Activated naive CD4-positive, alpha-beta T cell treated with anti-CD3 and anti-CD28 coated beads, Interleukin-2, amount 10 ng/mL, durations not matched to agents 7 days and 5 days (primary cell): ENCODE measurements at regions not wholly inside any gene's neighbourhood (a gene's known extent, or its start where the extent isn't known, plus 50 kb on each side); places are given as distances from the start of the nearest gene placed in this dataset.

Source experiments
- CTCF ChIA-PET: fragments of 350-600 bp; sonication (Branson Sonifier 250); formaldehyde crosslinking; loops from one replicate; lab custom pipeline; 2021; ENCODE audit warnings: antibody characterized with exemption; lab: Charles Lee
- DNase-seq: peaks from one replicate; pipeline ENCODE4 v3.0.0-alpha.2; 2020
- H3K27ac Mint-ChIP-seq: one replicate; pipeline ENCODE4 v1.8.0; 2021; ENCODE audit warnings: mild to moderate bottlenecking, moderate library complexity, mixed read lengths
- H3K27me3 Mint-ChIP-seq: one replicate; pipeline ENCODE4 v1.8.0; 2021; ENCODE audit warnings: mild to moderate bottlenecking, mixed read lengths
- H3K36me3 Mint-ChIP-seq: one replicate; pipeline ENCODE4 v1.8.0; 2021; ENCODE audit warnings: mixed read lengths
- H3K4me1 Mint-ChIP-seq: one replicate; pipeline ENCODE4 v1.8.0; 2021; ENCODE audit warnings: mixed read lengths
- H3K4me3 Mint-ChIP-seq: one replicate; pipeline ENCODE4 v1.8.0; 2021; ENCODE audit warnings: mild to moderate bottlenecking, moderate library complexity, mixed read lengths
- H3K9me3 Mint-ChIP-seq: one replicate; pipeline ENCODE4 v1.8.0; 2021; ENCODE audit warnings: mixed read lengths

- Mint-ChIP-seq H3K4me1 (no peaks in the 10 kb centered on the region), H3K9me3 (no peaks in the 10 kb centered on the region), H3K27me3 (no peaks in the 10 kb centered on the region), H3K4me3 (no peak overlapping the region), H3K36me3 (no peaks in the 10 kb centered on the region), H3K27ac (no peak overlapping the region)
- no peak for DNase-seq
- CTCF ChIA-PET = no interaction called here
These were observed 92.9 kb downstream of the TXNL1 start for GRCh38 chr18:56545464-56545863.

GRCh38 chr18:56542476-56542875 lies 95.9 kb downstream of the TXNL1 start:
- CTCF ChIA-PET = no interaction called here
- no peaks in the 10 kb centered on the region for H3K36me3 Mint-ChIP-seq
- H3K9me3 Mint-ChIP-seq = no peaks in the 10 kb centered on the region
- H3K4me1 Mint-ChIP-seq = no peaks in the 10 kb centered on the region
- no peak for DNase-seq
- peaks cover 3% of the 10 kb centered on the region for H3K27me3 Mint-ChIP-seq
- no peak overlapping the region for H3K4me3 Mint-ChIP-seq
- no peak overlapping the region for H3K27ac Mint-ChIP-seq

DNA sequence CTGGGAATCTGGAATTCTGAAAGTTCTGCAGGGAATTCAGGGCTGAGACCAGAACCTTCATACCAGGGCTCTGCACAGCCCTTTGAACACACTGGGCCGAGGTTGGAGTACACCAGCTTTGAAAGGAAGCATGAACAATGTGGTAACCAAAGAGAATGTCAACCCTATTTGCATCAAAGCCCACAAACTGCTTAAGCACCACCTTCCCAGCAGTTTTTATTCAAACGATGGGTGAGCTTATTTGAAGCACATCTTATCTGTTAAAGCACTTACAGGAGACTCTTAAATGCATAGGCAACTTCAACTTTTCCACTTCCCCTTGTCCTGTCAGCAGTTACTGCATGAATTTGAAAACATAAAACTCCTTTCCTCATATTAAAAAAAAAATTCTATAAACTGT lies 96.6 kb downstream of the TXNL1 start:
- CTCF ChIA-PET = no interaction called here
- H3K27me3 Mint-ChIP-seq = peaks cover 3% of the 10 kb centered on the region
- H3K27ac Mint-ChIP-seq = no peak overlapping the region
- H3K36me3 Mint-ChIP-seq = no peaks in the 10 kb centered on the region
- H3K9me3 Mint-ChIP-seq = no peaks in the 10 kb centered on the region
- H3K4me3 Mint-ChIP-seq = no peak overlapping the region
- no peak for DNase-seq
- H3K4me1 Mint-ChIP-seq = no peaks in the 10 kb centered on the region

GRCh38 chr18:56541340-56541739 lies 97.1 kb downstream of the TXNL1 start:
- DNase-seq = no peak
- Mint-ChIP-seq H3K4me1 (no peaks in the 10 kb centered on the region), H3K4me3 (no peak overlapping the region), H3K36me3 (no peaks in the 10 kb centered on the region), H3K27me3 (peaks cover 3% of the 10 kb centered on the region), H3K9me3 (no peaks in the 10 kb centered on the region), H3K27ac (no peak overlapping the region)
- CTCF ChIA-PET = no interaction called here

GRCh38 chr18:56538746-56539145 lies 99.6 kb downstream of the TXNL1 start:
- H3K36me3 Mint-ChIP-seq = no peaks in the 10 kb centered on the region
- H3K4me1 Mint-ChIP-seq = no peaks in the 10 kb centered on the region
- no peak overlapping the region for H3K27ac Mint-ChIP-seq
- DNase-seq = no peak
- no peaks in the 10 kb centered on the region for H3K9me3 Mint-ChIP-seq
- no peak overlapping the region for H3K4me3 Mint-ChIP-seq
- peaks cover 3% of the 10 kb centered on the region for H3K27me3 Mint-ChIP-seq
- CTCF ChIA-PET = no interaction called here

GRCh38 chr18:56532176-56532840 lies 106.1 kb downstream of the TXNL1 start:
- Mint-ChIP-seq H3K27ac (no peak overlapping the region), H3K36me3 (no peaks in the 10 kb centered on the region), H3K4me1 (no peaks in the 10 kb centered on the region), H3K4me3 (no peak overlapping the region), H3K27me3 (no peaks in the 10 kb centered on the region), H3K9me3 (no peaks in the 10 kb centered on the region)
- no peak for DNase-seq
- CTCF ChIA-PET = no interaction called here

- no peak overlapping the region for H3K4me3 Mint-ChIP-seq
- CTCF ChIA-PET = no interaction called here
- no peaks in the 10 kb centered on the region for H3K4me1 Mint-ChIP-seq
- H3K27ac Mint-ChIP-seq = no peak overlapping the region
- H3K36me3 Mint-ChIP-seq = no peaks in the 10 kb centered on the region
- peaks cover 3% of the 10 kb centered on the region for H3K9me3 Mint-ChIP-seq
- no peak for DNase-seq
- H3K27me3 Mint-ChIP-seq = no peaks in the 10 kb centered on the region
These were observed 115.6 kb downstream of the TXNL1 start for GRCh38 chr18:56522816-56523215.

DNA sequence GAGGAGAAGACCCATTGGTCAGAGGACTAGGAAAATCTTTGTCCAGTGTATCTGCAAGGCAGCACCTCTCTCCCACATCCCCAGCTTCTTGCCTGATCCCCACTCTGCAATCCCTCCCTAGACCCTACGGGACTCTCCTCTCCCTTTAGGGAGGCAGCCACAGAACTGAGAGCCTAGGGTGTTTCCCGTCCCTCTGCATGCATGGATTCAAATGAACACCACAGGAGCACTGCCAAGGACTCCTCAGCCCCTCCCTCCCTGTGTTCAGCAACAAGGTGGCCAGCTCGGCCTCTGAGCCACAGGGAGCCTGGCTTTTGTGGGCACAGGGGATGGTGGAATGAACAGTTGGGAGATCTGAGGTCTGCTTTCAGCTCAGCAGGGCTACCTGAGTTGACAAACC lies 117.1 kb downstream of the TXNL1 start:
- Mint-ChIP-seq H3K9me3 (peaks cover 3% of the 10 kb centered on the region), H3K4me3 (no peak overlapping the region), H3K36me3 (no peaks in the 10 kb centered on the region), H3K27ac (no peak overlapping the region), H3K27me3 (no peaks in the 10 kb centered on the region), H3K4me1 (no peaks in the 10 kb centered on the region)
- DNase-seq = no peak
- CTCF ChIA-PET = no interaction called here

DNA sequence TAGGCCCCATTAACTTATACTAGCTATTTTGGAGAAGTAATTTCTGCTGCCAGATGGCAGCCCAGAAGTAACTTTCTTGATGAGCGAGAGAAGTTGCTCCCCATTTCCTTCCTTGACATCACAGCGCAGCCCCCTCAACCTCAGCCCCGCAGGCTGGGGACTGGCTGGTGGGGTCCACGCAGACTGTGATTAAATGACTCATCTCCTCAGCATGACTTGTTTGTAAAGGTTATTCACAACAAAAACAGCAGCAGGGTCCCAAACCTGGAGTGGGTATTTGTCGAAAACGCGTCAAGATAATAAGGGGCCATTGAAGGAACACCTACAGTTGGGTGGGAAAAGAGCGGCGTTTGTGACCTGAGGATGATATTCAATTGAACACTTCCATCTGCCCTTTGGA lies 120.6 kb downstream of the TXNL1 start:
- Mint-ChIP-seq H3K9me3 (no peaks in the 10 kb centered on the region), H3K27ac (no peak overlapping the region)
- no peak for DNase-seq

DNA sequence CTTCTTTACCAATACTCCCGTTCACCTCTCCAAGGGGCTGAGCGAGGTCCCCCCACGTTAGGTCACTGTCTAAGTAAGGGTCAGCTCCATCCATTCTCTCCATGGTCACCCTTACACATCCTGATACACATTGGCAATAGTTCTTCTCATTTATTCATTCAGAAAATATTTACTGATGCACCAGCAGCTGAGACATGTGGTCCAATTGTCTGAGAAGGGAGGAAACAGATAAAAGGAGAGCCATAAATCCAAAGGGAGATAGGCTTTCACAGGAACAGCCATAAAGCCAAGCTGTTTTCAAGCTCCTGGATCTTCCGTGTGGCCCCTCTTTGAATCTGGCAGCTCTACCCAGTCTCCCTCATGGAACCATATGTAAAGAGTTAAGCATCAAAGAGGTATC lies 121.2 kb downstream of the TXNL1 start:
- H3K4me3 Mint-ChIP-seq = no peak overlapping the region
- no peaks in the 10 kb centered on the region for H3K27me3 Mint-ChIP-seq
- no peaks in the 10 kb centered on the region for H3K9me3 Mint-ChIP-seq
- H3K4me1 Mint-ChIP-seq = no peaks in the 10 kb centered on the region
- no peak for DNase-seq
- CTCF ChIA-PET = no interaction called here
- no peak overlapping the region for H3K27ac Mint-ChIP-seq
- H3K36me3 Mint-ChIP-seq = no peaks in the 10 kb centered on the region

More for the DNA sequence above, 120.6 kb downstream of the TXNL1 start:
- H3K4me1 Mint-ChIP-seq = no peaks in the 10 kb centered on the region
- no peaks in the 10 kb centered on the region for H3K27me3 Mint-ChIP-seq
- CTCF ChIA-PET = no interaction called here
- no peaks in the 10 kb centered on the region for H3K36me3 Mint-ChIP-seq
- no peak overlapping the region for H3K4me3 Mint-ChIP-seq

- DNase-seq = no peak
- no peak overlapping the region for H3K4me3 Mint-ChIP-seq
- no peaks in the 10 kb centered on the region for H3K4me1 Mint-ChIP-seq
- CTCF ChIA-PET = no interaction called here
- H3K27ac Mint-ChIP-seq = no peak overlapping the region
- no peaks in the 10 kb centered on the region for H3K27me3 Mint-ChIP-seq
- H3K9me3 Mint-ChIP-seq = no peaks in the 10 kb centered on the region
- H3K36me3 Mint-ChIP-seq = no peaks in the 10 kb centered on the region
These were observed 121.6 kb downstream of the TXNL1 start for GRCh38 chr18:56516789-56517188.

GRCh38 chr18:56515522-56515921 lies 122.9 kb downstream of the TXNL1 start:
- H3K4me1 Mint-ChIP-seq = no peaks in the 10 kb centered on the region
- no peak for DNase-seq
- H3K4me3 Mint-ChIP-seq = no peak overlapping the region
- no peaks in the 10 kb centered on the region for H3K9me3 Mint-ChIP-seq
- CTCF ChIA-PET = no interaction called here
- no peak overlapping the region for H3K27ac Mint-ChIP-seq
- H3K36me3 Mint-ChIP-seq = no peaks in the 10 kb centered on the region
- no peaks in the 10 kb centered on the region for H3K27me3 Mint-ChIP-seq

DNA sequence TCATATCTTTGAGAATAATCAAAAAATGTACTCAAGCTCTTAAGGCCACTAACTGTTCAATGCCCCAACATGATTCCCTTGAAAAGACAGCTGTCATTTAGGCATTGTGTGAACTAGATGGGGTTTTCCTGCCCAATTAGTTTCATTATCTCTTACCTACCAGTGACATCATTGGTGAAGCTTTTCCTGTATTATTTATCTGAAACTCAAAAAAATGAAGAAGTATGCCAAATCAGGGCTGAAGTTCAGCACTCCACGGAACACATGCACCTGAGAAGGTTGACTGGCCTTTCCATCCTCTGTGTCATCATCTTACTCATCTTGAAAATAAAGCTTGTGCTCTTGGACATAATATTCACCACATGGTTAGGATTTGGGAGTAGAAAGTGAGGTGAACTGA lies 126.4 kb downstream of the TXNL1 start:
- no peak for DNase-seq
- Mint-ChIP-seq H3K36me3 (no peaks in the 10 kb centered on the region), H3K9me3 (no peaks in the 10 kb centered on the region), H3K4me1 (no peaks in the 10 kb centered on the region), H3K27ac (no peak overlapping the region), H3K27me3 (no peaks in the 10 kb centered on the region), H3K4me3 (no peak overlapping the region)
- CTCF ChIA-PET = no interaction called here

- Mint-ChIP-seq H3K4me1 (no peaks in the 10 kb centered on the region), H3K4me3 (no peak overlapping the region), H3K9me3 (no peaks in the 10 kb centered on the region), H3K36me3 (no peaks in the 10 kb centered on the region), H3K27me3 (no peaks in the 10 kb centered on the region), H3K27ac (no peak overlapping the region)
- CTCF ChIA-PET = no interaction called here
- no peak for DNase-seq
These were observed 128.3 kb downstream of the TXNL1 start for GRCh38 chr18:56510108-56510507.

GRCh38 chr18:56509656-56510055 lies 128.7 kb downstream of the TXNL1 start:
- H3K27ac Mint-ChIP-seq = no peak overlapping the region
- H3K36me3 Mint-ChIP-seq = no peaks in the 10 kb centered on the region
- H3K27me3 Mint-ChIP-seq = no peaks in the 10 kb centered on the region
- no peak for DNase-seq
- H3K4me3 Mint-ChIP-seq = no peak overlapping the region
- H3K9me3 Mint-ChIP-seq = no peaks in the 10 kb centered on the region
- no peaks in the 10 kb centered on the region for H3K4me1 Mint-ChIP-seq
- CTCF ChIA-PET = no interaction called here
